GM18858 (cell line): ENCODE measurements at regions not wholly inside any gene's neighbourhood (a gene's known extent, or its start where the extent isn't known, plus 50 kb on each side); places are given as distances from the start of the nearest gene placed in this dataset.

Experiments used
- ATAC-seq: cut with Tn5 transposase; IDR thresholded peaks from one replicate; pipeline ENCODE4 v1.9.1; 2021; ENCODE audit not compliant: unreplicated experiment

DNA sequence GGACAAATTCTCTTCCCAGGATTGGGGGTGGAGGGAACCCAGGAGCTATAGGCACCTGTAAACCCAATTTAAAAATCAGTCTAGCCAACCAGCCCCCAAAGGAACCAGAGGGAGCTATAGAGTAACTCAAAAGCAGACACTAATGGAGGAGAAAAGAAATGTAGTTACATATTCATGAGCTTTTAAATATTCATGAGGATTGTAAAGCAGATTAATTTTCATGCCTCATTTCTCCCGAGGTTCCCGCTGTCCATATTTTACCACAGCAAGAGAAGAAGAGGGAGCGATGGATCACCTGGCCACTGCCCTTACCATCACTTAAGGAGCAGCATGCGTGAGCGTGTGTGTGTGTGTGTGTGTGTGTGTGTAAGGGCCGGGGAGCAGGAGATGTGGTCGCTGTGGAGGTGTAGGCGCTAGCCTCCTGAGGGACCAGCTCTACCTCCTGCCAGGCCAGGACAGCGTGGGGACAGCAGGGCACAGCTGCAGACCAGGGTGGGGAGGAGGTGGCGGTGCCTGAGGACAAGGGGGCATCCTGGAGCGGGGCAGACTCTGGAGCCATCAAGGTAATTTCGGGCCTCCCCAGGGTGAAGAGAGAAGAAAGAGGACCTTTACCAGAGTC, 100.7 kb upstream of the THY1 start:
- ATAC-seq, result no peak

DNA sequence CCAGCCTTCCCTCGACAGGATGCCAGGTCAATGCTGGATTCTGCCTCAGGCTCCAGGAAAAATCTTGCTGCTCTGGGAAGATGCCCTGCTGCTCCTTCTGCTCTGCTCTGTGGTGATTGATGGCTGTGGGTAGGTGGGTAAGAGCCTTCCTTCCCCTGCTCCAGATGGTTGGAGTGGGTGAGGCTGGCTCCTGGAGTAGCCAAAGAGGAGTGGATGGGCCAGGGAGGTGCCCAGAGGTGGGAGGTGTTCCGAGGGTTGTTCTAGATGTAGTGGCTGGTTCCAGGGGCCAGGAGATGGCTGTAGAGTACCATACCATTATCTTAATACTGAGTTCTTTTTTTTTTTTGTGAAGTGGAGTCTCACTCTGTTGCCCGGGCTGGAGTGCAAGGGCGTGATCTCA, 99.6 kb upstream of the THY1 start:
- ATAC-seq, result no peak

GRCh38 chr11:119521551-119521950, 98.6 kb upstream of the THY1 start:
- no peak for ATAC-seq

DNA sequence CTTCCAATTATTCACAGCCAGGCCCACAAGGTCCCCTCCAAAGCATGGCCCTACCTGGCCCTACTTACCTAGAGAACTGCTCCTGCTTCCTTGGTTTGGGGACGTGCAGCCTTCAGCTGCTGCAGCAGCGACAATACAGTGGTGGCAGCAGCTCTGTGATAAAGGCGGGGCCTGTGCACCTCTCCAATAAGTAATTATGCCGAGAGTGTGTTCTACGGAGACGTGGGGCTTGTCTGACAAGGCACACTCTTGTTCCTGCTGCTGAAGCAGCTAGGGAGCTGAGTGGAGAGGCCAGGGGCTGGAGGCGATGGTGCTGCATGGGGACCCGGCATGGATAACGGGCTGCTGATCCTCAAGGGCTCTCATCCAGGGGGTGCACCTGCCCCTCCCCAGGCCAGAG, 98.0 kb upstream of the THY1 start:
- ATAC-seq, result no peak

GRCh38 chr11:119520400-119520799, 97.4 kb upstream of the THY1 start:
- no peak for ATAC-seq

GRCh38 chr11:119519796-119520195, 96.8 kb upstream of the THY1 start:
- no peak for ATAC-seq

DNA sequence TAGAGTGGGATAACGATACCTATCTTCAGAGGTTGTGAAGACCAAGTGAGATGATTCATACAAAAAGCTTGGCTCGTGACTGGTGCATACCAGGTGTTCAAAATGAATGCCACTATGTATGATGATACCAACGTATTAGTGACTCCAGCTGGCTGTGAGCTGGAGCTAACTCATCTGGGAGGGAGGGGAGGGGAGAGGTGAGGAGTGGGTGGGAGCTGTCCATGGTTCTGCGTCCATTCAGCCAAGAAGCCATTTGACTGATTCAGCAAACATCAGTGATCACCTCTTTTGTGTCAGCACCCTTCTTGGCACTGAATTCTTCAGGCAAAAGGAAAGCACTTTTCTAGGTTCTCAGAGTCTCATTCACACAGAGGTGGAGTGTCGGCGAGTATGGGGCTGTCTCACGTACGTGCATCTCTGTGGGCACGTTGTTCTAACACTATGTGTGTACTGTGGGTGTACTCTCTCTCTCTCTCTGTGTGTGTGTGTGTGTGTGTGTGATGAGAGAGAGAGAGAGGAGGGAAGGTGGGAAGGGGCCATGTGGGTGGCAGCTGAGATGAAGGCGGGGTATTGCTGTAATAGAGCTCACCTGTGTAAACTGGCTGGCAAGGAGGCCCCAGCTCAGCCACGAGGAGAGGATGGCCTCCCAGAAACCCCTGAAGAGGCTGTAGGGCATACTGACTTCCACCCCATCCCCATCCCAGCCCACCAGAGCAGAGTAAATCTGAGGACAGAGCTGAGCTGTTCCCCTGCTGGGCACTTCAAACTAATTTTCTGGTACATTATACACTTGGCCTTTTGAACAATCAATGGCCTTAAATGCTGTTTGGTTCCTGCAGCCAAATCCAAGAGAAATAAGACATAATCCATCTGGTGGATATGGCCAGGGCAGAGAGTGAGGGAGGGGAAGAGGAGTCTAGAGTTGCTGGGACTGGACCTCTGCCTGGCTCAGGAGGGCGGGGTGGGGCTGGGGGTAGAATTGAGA, 96.1 kb upstream of the THY1 start:
- ATAC-seq, result no peak

DNA sequence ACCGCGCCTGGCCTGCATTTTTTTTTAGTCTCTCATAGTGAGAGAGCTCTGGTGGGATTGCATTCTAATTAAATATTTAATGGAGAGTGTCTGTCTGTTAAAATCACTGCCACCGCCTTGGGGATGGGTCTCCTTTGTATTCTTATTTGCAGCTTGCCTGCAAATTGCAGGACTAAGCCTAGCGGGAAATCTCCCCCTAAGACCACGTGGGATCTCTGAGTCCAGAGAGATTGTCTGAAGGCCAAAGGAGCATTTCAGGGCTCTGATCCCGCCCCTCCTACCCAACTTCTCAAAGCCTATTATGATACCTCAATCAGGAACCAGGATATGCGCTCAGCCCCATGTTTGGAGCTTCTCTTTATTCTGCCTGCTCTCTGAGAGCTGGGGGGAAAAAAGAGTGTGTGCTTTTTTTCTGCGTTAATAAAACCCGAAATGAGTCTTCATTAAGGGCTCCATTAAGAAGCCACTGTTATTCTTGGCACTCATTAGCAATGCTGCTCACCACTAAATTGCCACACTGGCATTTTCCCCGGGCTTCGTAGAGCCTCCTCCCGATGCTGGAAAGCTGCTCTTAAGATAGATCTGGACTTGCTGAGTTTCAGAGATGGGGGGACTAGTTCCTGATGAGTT, 92.9 kb upstream of the THY1 start:
- ATAC-seq, result no peak

GRCh38 chr11:119513806-119514170, 90.8 kb upstream of the THY1 start:
- no peak for ATAC-seq

DNA sequence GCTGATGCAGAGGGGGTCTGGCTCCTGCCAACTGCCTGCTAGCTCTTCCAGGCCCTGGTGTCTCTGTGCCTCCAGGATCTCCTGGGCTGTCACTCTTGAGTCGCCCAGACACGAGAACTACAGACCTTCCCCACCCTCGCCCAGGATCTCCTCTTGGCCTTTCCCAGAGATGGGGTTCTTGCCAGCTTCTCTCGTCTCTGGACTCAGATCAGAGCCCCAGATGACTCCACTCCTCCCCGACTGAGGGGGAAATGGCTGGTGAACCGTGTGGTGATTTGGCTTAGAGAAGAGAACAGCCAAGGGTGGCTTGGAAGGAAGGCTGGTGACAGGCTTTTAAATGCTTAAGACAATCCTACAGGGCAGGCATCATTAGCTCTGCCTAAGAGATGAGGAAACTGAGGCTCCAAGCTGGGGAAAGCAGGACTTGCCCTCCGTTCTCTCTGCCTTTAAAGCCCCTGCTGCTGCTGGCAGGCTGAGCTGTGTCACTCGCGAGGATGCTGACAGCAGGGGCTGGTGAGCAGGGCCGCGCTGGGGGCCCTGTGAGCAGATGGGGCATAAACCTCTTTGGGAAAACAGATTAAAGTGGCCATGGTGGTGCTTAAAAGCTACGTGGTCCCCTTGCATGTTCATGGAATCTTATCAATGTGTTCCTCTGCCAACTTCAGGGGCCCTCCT, 90.3 kb upstream of the THY1 start:
- ATAC-seq, result no peak

GRCh38 chr11:119512369-119512768, 89.4 kb upstream of the THY1 start:
- ATAC-seq, result no peak

DNA sequence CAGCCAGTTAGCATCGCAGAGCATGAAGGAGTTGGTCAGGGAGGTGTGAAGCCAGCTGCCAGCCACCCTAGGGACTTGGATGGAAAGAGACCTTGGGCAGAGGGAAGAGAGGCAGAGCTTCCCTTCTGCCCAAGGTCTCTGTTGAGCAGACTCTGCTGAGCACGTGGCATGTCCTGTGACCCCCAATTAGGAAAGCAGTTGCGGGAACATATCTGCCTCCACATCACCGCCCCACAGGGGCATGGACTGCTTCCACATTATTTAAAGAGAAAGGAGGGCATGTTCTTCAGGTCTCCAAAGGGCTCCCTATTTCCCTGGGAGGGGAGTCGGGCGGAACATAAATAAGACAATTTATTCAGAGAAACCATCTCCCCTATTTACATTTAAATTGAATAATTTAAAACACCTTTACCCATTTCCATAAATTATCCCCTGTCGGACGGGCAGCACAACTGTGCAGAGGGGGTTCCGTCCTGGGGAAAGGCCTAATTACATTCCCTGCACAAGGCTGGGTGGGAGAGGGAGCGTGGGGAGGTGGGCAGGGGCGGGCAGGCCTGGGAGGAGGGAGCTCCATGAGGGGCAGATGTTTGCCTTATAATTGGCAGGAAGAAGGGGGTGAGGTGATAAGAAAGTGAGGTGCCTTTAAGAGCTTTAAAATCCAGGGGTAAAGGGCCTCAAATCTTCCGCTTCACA, 88.8 kb upstream of the THY1 start:
- ATAC-seq, result no peak

DNA sequence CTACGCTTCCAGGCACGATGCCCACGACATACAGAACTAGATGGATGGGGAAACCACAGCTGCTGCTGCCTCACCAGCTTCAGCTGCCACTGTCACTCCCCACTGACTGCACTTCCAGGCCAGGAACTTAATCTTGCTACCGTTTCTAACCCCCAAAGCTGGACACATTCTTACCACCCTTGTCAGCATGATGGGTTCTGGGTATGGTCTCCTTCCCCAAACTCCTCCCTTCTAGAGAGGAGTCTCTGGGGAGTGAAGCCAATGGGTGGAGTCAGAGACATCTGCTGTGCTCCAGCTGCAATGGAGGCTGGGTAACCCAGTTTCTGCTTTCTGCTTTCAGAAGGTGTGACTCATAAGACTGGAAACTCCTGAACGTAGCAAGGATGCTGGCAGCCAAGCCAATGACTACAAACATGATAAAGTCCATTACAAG, 87.0 kb upstream of the THY1 start:
- ATAC-seq, result peak; percentile 80

DNA sequence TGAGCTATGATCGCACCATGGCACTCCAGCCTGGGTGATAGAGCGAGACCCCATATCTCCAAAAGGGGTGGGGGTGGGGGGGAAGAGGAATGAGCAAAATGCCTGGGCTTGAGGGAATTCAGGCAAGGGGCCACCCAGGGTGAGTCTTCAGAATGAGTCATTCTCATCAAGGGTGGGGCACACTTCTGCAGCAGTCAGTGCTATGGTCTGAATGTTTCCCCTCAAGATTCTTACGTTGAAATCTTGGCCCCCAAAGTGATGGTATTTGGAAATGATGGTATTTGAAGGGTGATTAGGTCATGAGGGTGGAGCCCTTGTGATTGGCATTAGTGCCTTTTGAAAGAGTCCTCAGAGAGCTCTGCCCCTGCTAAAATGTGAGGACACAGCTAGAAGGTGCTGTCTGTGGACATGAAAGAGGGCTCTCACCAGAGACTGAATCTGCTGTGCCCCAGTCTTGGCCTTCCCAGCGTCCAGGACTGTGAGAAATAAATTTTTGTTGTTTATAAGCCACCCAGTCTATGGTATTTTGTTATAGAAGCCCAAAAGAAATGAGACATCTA, 86.4 kb upstream of the THY1 start:
- ATAC-seq, result no peak

GRCh38 chr11:119506436-119506835, 83.5 kb upstream of the THY1 start:
- no peak for ATAC-seq

DNA sequence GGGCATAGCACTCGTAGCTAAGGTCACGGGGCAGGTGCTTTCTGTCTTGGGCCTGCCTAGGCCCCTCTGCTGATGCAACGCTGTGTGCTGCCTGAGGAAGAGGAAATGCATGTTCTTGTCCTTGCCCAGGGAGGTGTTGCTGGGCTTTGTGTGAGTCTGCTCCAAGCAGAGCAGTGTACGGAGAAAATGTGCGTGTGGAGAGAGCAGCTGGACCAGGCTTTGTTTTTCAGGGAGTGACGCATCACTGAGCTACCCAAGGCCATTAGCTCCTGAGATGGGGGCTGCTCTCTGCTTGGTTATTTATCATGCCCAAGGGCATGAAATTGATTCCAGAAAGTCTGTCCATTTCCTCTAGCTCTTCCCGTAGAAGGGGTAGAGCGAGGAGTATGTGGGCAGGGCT, 82.9 kb upstream of the THY1 start:
- ATAC-seq, result no peak

- no peak for ATAC-seq
Observed at GRCh38 chr11:119505071-119505470, 82.1 kb upstream of the THY1 start.

- ATAC-seq, result no peak
Observed at GRCh38 chr11:119504371-119504770, 81.4 kb upstream of the THY1 start.

DNA sequence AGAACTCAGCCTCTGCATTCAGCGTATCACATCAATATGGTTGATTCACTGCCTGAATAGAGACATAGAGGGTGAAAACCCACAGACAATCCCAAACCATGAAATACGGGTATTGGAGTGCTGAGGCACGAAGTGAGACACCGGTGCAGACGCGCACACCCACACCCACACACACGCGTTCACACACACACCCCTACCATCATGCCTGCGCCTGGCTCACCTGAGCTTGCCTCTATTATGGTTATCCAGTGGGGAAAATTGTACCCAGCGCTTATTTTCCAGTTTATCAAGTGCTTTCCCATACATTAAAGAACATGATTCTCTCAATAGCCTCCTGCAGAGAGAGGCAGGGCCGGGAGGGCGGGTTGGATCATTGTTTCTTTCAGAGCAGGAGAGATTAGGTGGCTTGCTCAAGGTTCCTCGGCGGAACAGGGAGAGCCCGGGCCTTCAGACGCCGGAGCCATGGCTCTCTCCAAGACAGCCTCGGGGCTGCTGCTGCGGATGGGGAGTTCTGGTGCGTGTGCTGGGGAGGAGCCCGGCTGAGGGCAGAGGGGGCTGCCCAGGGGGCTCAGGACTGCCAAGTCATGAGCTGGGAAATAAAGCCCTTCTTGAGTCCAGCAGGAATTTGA, 78.9 kb upstream of the THY1 start:
- no peak for ATAC-seq

DNA sequence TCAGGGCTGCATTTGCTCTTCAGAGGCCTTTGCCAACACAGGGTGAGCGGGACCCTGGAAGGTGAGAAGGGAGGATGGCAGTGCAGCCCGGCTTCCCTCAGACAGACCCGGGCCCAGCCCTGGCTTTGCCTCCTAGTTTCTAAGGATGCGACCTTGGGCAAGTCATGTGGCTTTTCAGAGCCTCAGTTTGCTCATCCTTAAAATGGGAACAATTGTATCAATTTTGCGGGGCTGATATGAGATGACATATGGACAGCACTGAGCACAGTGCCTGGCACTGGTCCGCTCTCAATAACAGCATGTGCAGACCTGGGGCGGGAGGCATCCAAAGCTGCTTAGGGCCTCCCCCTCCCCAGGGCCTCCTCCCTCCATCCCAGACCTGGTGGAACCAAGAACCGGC, 74.7 kb upstream of the THY1 start:
- no peak for ATAC-seq
